Right atrium auricular region (tissue), 2 donors: ENCODE measurements at regions not wholly inside any gene's neighbourhood (a gene's known extent, or its start where the extent isn't known, plus 50 kb on each side); places are given as distances from the start of the nearest gene placed in this dataset.
"Not testable (repeated sequence)": the region's sequence is repeated elsewhere in the genome, so short reads cannot be mapped to it uniquely, and the experiment has no call there.

ENCODE experiments used
- DNase-seq: peaks from one replicate; pipeline ENCODE4 v3.0.0-alpha.2; 2019; ENCODE audit warnings: low spot score
- H3K27ac ChIP-seq, 2 donors: fragments of 200-600 bp; sonication (generic); 1 replicate in 1 of 2; 2 replicates in 1 of 2; pipeline ENCODE4 v1.5.1; 2016 to 2019
- H3K27me3 ChIP-seq, 2 donors: fragments of 200-600 bp; sonication (generic); one replicate each; pipeline versions ENCODE4 v1.5.1 to v1.6.0; 2017 to 2019
- H3K36me3 ChIP-seq: fragments of 200-600 bp; sonication (generic); one replicate; pipeline ENCODE4 v1.5.1; 2016
- H3K4me1 ChIP-seq, 2 donors: fragments of 200-600 bp; sonication (generic); one replicate each; pipeline versions ENCODE4 v1.5.1 to v1.6.0; 2017 to 2019
- H3K4me3 ChIP-seq, 2 donors: fragments of 200-600 bp; sonication (generic); 1 replicate in 1 of 2; 2 replicates in 1 of 2; pipeline ENCODE4 v1.5.1; 2017 to 2019; ENCODE audit warnings: mild to moderate bottlenecking in 1 of 2, moderate library complexity in 1 of 2
- H3K9me3 ChIP-seq, 2 donors: fragments of 200-600 bp; sonication (generic); one replicate each; pipeline ENCODE4 v1.5.1; 2019
- CTCF ChIP-seq, 2 donors: fragments of 200-600 bp; sonication (generic); IDR thresholded peaks; one replicate each; pipeline ENCODE4 v1.5.1; 2019; ENCODE audit warnings: antibody characterized with exemption in 2 of 2

GRCh38 chr11:123356539-123356938 is 73.5 kb upstream of the GRAMD1B start:
- no peak overlapping the region for H3K27ac ChIP-seq
- no peaks in the 10 kb centered on the region for H3K27me3 ChIP-seq
- H3K9me3 ChIP-seq: no peaks in the 10 kb centered on the region
- no peak overlapping the region for H3K4me3 ChIP-seq
- no peak for DNase-seq
- H3K4me1 ChIP-seq: peaks cover 0 to 10% of the 10 kb centered on the region in 2 donors
- no peak for TF ChIP-seq CTCF (IDR thresholded peaks at IDR 0.05)
- no peaks in the 10 kb centered on the region for H3K36me3 ChIP-seq

DNA sequence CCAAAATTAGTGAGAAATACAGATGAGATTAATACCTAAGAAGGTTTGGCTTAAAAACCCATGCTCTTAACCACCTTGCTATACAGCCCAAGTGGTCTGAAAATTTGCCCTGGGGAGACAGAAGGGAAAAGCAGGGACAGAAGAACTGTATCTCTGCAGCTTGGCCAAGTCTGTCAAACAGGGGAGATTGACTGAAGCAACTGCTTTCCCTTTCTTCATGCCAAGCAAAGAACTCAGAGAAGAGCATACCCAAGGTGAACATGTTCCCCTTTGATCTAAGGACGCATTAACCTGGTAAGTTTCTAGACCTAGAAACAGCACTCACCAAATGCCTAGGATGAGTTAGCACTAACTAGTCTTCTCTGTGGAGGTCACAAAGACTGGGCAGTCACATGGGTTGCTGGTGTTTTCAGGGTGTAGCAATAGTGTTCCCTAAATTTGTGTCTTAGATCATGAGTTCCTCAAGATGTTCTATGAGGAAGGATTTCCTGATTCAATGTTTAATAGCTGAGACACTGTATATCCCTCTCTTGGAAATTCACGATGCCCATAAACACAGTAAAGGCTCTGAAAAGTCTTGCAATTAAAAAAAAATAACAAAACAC is 75.6 kb upstream of the GRAMD1B start:
- H3K27me3 ChIP-seq: no peaks in the 10 kb centered on the region
- H3K27ac ChIP-seq: no peak overlapping the region

DNA sequence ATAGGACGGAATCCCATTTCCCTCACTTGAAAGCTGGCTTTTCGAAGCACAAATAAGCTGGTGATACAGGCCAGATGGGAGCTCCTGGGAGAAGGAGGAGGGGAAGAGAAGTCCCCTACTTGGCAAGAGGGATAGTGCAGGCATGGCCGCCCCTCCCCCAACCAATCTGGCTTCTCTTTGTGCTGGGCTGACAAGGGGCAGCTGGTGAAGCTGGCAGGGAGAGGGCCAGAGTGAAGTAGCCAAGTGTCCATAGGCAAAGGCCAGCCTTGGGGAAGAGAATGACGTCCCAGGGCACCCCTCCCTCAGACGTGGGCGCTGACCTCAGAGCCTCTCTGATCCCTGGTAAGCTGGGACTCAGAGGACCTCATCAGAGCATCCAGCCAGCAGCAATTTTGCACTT is 78.7 kb upstream of the GRAMD1B start:
- no peak for TF ChIP-seq CTCF (IDR thresholded peaks at IDR 0.05)
- DNase-seq: no peak
- Histone ChIP-seq H3K36me3 (no peaks in the 10 kb centered on the region), H3K27ac (no peak overlapping the region), H3K27me3 (no peaks in the 10 kb centered on the region), H3K9me3 (no peaks in the 10 kb centered on the region), H3K4me1 (no peaks in the 10 kb centered on the region), H3K4me3 (no peak overlapping the region)

More for the DNA sequence above, 75.6 kb upstream of the GRAMD1B start:
- no peaks in the 10 kb centered on the region for H3K36me3 ChIP-seq
- DNase-seq: no peak
- H3K9me3 ChIP-seq: no peaks in the 10 kb centered on the region
- no peak for TF ChIP-seq CTCF (IDR thresholded peaks at IDR 0.05)
- H3K4me1 ChIP-seq: peaks cover 0 to 10% of the 10 kb centered on the region in 2 donors
- no peak overlapping the region for H3K4me3 ChIP-seq

DNA sequence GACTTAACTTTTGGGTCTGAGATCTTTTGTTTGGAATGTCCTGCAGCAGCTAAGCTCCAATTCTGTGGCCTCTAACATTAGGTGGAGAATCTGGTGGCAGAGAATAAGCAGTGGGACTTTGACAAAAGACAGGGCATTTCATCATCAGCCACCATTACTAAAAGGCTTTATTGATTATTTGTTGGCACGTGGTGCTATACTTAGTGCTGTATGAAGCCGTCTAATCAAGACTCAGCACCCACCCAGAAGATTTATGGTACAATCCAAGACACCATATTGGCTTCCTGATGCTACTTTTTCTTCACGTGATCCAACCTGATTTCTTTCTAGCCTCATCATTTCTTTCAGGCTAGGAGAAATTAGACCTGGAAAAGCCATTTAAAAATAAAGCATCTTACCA is 80.7 kb upstream of the GRAMD1B start:
- H3K27ac ChIP-seq: no peak overlapping the region
- no peak overlapping the region for H3K4me3 ChIP-seq
- no peak for TF ChIP-seq CTCF (IDR thresholded peaks at IDR 0.05)
- DNase-seq: no peak
- H3K4me1 ChIP-seq: no peaks in the 10 kb centered on the region
- no peaks in the 10 kb centered on the region for H3K27me3 ChIP-seq
- no peaks in the 10 kb centered on the region for H3K9me3 ChIP-seq
- no peaks in the 10 kb centered on the region for H3K36me3 ChIP-seq

DNA sequence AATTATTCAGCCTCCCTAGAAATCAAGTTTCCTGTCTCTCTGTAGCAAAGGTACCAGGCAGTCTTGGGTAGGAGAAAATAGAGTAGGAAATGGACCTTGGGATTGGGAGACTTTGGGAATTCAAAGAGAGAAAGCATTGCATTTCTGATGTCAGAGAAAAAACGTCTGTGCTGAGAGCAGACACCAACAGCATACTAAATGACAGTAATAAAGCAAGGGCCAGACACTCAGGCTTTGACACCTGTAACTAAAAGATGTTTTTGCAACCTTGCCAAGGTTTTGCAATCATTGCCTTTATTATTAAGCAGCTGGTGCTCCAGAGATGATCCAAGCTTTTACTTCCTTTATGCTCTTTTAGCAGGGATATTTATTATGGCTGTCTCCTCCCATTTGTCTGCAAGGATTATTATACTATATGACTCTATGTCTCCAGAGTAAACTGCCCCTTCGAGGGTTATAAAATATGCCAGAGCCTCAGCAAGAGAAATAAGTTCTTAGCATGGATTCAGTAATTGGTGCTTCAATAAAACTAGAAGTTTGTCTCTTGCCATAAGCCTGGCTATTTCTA is 85.2 kb upstream of the GRAMD1B start:
- no peak for TF ChIP-seq CTCF (IDR thresholded peaks at IDR 0.05)
- Histone ChIP-seq H3K36me3 (no peaks in the 10 kb centered on the region), H3K9me3 (no peaks in the 10 kb centered on the region), H3K4me1 (no peaks in the 10 kb centered on the region), H3K4me3 (no peak overlapping the region), H3K27ac (no peak overlapping the region), H3K27me3 (no peaks in the 10 kb centered on the region)
- DNase-seq: no peak

GRCh38 chr11:123344188-123344587 is 85.9 kb upstream of the GRAMD1B start:
- H3K36me3 ChIP-seq, H3K9me3 ChIP-seq, H3K27me3 ChIP-seq, H3K4me3 ChIP-seq, H3K4me1 ChIP-seq, DNase-seq, H3K27ac ChIP-seq: not testable (repeated sequence)
